Fibroblast of lung (primary cell): ENCODE measurements at regions not wholly inside any gene's neighbourhood (a gene's known extent, or its start where the extent isn't known, plus 50 kb on each side); places are given as distances from the start of the nearest gene placed in this dataset.

Experiments used
- DNase-seq, 2 donors: peaks; one replicate each; pipeline versions ENCODE4 v3.0.0 to v3.0.0-alpha.2; 2010; ENCODE audit warnings: low read depth in 2 of 2
- H2AFZ ChIP-seq: 2 replicates; pipeline ENCODE4 v1.5.1; 2012; ENCODE audit warnings: low read length, control low read depth, inconsistent platforms
- H3K27ac ChIP-seq: 2 replicates; pipeline ENCODE4 v1.5.1; 2011; ENCODE audit warnings: low read length, control low read depth; ENCODE audit not compliant: insufficient read depth
- H3K27me3 ChIP-seq: 2 replicates; pipeline ENCODE4 v1.5.1; 2011; ENCODE audit warnings: mild to moderate bottlenecking, low read length; ENCODE audit not compliant: control insufficient read depth, insufficient read depth
- H3K36me3 ChIP-seq: 2 replicates; pipeline ENCODE4 v1.5.1; 2011; ENCODE audit warnings: low read length; ENCODE audit not compliant: control insufficient read depth, insufficient read depth
- H3K4me1 ChIP-seq: 2 replicates; pipeline ENCODE4 v1.5.1; 2011; ENCODE audit warnings: low read length; ENCODE audit not compliant: control insufficient read depth, insufficient read depth; ENCODE audit errors: extremely low read depth
- H3K4me2 ChIP-seq: 2 replicates; pipeline ENCODE4 v1.5.1; 2011; ENCODE audit warnings: low read length, control low read depth; ENCODE audit not compliant: insufficient read depth; ENCODE audit errors: extremely low read depth
- H3K4me3 ChIP-seq, 4 experiments: fragments of 200-600 bp in 1 of 4; sonication (generic) in 1 of 4; replicated peaks in 1 of 4; 2 replicates each; pipeline ENCODE4 v1.5.1; 2011 to 2016; ENCODE audit warnings: low read length in 4 of 4, low read depth in 3 of 4, mild to moderate bottlenecking in 3 of 4, control low read depth in 2 of 4, inconsistent platforms in 1 of 4, mixed read lengths in 1 of 4; ENCODE audit not compliant: insufficient read depth in 1 of 4; ENCODE audit errors: control extremely low read depth in 1 of 4
- H3K79me2 ChIP-seq: 2 replicates; pipeline ENCODE4 v1.5.1; 2012; ENCODE audit warnings: mild to moderate bottlenecking, low read length, inconsistent platforms; ENCODE audit not compliant: control insufficient read depth, insufficient read depth
- H3K9ac ChIP-seq: 2 replicates; pipeline ENCODE4 v1.5.1; 2011; ENCODE audit warnings: mild to moderate bottlenecking, low read length, control low read depth; ENCODE audit not compliant: insufficient read depth
- H3K9me3 ChIP-seq: 2 replicates; pipeline ENCODE4 v1.5.1; 2012; ENCODE audit warnings: low read depth, low read length; ENCODE audit not compliant: control insufficient read depth, insufficient read depth
- H4K20me1 ChIP-seq: 2 replicates; pipeline ENCODE4 v1.5.1; 2011; ENCODE audit warnings: low read length; ENCODE audit not compliant: control insufficient read depth, insufficient read depth; ENCODE audit errors: extremely low read depth
- CTCF ChIP-seq, 2 donors: IDR thresholded peaks in 1 of 2; conservative IDR thresholded peaks in 1 of 2; 1 replicate in 1 of 2; 2 replicates in 1 of 2; pipeline ENCODE4 v1.5.1; 2011 to 2012; ENCODE audit warnings: low read length in 2 of 2, control low read depth in 1 of 2, inconsistent platforms in 1 of 2, low read depth in 1 of 2, mild to moderate bottlenecking in 1 of 2
- EZH2 ChIP-seq: IDR thresholded peaks from 2 replicates; pipeline ENCODE4 v1.5.1; 2012; ENCODE audit warnings: low read length, control low read depth, mild to moderate bottlenecking; ENCODE audit errors: missing control alignments

- Histone ChIP-seq H3K9me3 (no peaks in the 10 kb centered on the region), H2AFZ (no peak overlapping the region), H4K20me1 (no peaks in the 10 kb centered on the region), H3K4me1 (no peaks in the 10 kb centered on the region), H3K27me3 (no peaks in the 10 kb centered on the region), H3K27ac (no peak overlapping the region), H3K79me2 (no peaks in the 10 kb centered on the region), H3K9ac (no peak overlapping the region), H3K36me3 (no peaks in the 10 kb centered on the region), H3K4me3 (no peak overlapping the region), H3K4me2 (no peak overlapping the region)
- TF ChIP-seq CTCF (conservative IDR thresholded peaks at IDR 0.05 in 1 of 2, IDR thresholded peaks at IDR 0.05 in 1 of 2; ENCODE audit: low read depth in 1 of 2, low read length in 2 of 2) (no peak), EZH2 (no peak)
- DNase-seq, result peak in 1 of 2 donors; percentile 1
Measured at GRCh38 chr10:16381083-16381482, 55.7 kb upstream of the PTER start.

GRCh38 chr10:16384021-16384420 is 52.8 kb upstream of the PTER start:
- Histone ChIP-seq H4K20me1 (no peaks in the 10 kb centered on the region), H2AFZ (no peak overlapping the region), H3K4me3 (no peak overlapping the region), H3K9me3 (no peaks in the 10 kb centered on the region), H3K9ac (no peak overlapping the region), H3K27me3 (no peaks in the 10 kb centered on the region), H3K79me2 (no peaks in the 10 kb centered on the region), H3K4me2 (no peak overlapping the region), H3K27ac (no peak overlapping the region), H3K36me3 (no peaks in the 10 kb centered on the region), H3K4me1 (no peaks in the 10 kb centered on the region)
- TF ChIP-seq EZH2, result no peak
- TF ChIP-seq CTCF (conservative IDR thresholded peaks at IDR 0.05 in 1 of 2, IDR thresholded peaks at IDR 0.05 in 1 of 2; ENCODE audit: low read depth in 1 of 2, low read length in 2 of 2), result no peak
- DNase-seq, result no peak

GRCh38 chr10:16386855-16387254 is 50.0 kb upstream of the PTER start:
- no peak overlapping the region for H3K9ac ChIP-seq
- no peaks in the 10 kb centered on the region for H3K36me3 ChIP-seq
- H3K79me2 ChIP-seq, result no peaks in the 10 kb centered on the region
- H3K9me3 ChIP-seq, result no peaks in the 10 kb centered on the region
- no peak for DNase-seq
- H3K4me1 ChIP-seq, result no peaks in the 10 kb centered on the region
- no peak overlapping the region for H2AFZ ChIP-seq
- no peaks in the 10 kb centered on the region for H3K27me3 ChIP-seq
- no peak overlapping the region for H3K27ac ChIP-seq
- TF ChIP-seq EZH2, result no peak
- no peaks in the 10 kb centered on the region for H4K20me1 ChIP-seq
- no peak overlapping the region for H3K4me2 ChIP-seq
- H3K4me3 ChIP-seq, result no peak overlapping the region
